GM21526 (cell line): ENCODE measurements at regions not wholly inside any gene's neighbourhood (a gene's known extent, or its start where the extent isn't known, plus 50 kb on each side); places are given as distances from the start of the nearest gene placed in this dataset.

ENCODE experiments used
- ATAC-seq: cut with Tn5 transposase; IDR thresholded peaks from one replicate; pipeline ENCODE4 v1.9.1; 2021; ENCODE audit warnings: moderate library complexity; ENCODE audit not compliant: unreplicated experiment, low FRiP score

DNA sequence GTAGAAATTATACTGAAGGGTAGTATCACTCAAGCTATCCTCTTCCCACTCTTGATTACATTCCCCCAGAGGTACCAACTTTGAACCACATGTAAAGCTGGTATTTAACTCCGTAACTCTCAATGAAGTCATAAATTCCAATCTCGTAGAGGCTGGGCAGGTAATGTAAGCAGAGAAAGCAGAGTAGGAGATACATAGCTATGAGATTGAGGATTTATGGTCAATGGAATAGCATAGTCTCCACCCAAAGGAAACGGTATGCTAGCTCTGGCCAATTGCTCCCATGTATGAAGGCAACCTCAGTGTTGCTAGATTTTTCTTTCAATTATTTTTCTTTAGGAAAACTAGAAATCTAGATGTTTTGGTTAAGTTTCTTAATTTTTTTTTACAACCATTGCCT lies 163.1 kb upstream of the NRIP1 start:
- no peak for ATAC-seq

DNA sequence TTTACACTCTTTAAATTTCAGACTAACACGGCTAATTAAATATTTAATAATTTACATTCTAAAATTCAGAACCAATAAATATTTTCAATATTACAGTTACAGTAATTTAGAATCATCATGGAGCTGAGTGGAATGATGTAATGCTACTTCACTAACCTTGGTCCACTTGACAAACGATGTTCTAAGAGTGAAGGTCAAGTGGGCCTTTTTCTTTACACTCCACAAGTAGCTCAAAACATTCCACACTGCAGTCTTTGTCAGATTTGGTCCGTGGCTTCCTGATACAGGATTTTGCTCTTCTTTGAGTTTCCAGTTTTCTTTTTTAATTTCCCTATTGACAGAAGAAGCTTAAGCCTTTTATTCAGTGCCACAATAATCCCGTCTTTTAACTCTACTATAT lies 164.6 kb upstream of the NRIP1 start:
- ATAC-seq, result no peak

DNA sequence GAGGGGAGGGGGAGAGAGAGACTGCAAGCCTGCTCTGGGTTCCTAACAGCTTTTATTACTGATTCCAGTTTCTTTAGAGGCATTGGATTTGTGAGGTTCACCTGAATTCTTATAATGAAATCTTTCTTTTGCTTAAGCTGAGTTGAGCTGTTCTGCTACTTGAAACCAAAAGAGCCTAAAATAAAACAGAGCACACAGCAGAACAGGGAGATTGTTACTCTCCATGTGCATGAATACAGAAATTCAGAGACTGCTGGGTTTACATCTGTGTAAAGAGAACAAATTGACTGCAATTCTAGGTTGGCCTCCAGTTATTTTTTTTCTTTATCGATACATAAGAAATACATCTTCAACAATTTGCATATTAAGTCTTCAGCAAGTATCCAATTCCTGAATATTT lies 168.8 kb upstream of the NRIP1 start:
- ATAC-seq, result peak; percentile 56

DNA sequence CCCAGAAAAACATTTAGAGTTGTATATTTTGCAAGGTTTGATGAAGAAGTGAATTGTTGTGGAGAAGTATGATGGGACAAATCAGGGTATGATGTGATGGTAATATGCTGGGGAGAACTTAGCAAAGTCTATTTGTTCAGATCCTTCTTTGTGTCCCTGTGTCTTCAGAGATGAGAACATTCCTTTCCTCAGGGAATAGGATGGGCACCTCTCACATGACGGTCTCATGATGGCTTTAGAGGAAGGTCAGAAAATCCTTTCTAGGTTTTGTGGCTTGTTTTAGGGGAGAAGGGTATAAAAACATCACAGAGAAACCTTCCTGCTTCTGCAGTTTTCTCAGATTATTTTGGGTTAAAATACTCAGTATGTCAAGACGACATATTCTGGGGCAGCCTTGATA lies 171.3 kb upstream of the NRIP1 start:
- ATAC-seq, result no peak

DNA sequence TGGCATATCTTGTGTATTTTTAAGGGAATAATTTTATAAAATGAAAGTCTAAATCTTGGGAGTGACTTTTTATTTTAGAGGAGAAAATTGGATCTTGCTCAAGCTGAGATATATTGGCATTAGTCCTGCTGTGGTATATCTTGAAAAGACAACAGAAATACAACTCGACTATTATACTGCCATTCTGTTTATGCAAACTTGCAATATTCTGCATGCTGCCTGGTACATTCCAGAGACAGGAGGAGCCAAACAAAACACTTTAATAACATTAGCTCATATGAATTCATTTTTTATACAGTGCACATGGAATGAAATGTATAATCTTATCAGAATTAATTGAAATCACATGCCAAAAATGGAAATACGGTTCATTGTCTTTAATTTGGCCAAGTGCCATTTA lies 176.0 kb upstream of the NRIP1 start:
- ATAC-seq, result no peak

DNA sequence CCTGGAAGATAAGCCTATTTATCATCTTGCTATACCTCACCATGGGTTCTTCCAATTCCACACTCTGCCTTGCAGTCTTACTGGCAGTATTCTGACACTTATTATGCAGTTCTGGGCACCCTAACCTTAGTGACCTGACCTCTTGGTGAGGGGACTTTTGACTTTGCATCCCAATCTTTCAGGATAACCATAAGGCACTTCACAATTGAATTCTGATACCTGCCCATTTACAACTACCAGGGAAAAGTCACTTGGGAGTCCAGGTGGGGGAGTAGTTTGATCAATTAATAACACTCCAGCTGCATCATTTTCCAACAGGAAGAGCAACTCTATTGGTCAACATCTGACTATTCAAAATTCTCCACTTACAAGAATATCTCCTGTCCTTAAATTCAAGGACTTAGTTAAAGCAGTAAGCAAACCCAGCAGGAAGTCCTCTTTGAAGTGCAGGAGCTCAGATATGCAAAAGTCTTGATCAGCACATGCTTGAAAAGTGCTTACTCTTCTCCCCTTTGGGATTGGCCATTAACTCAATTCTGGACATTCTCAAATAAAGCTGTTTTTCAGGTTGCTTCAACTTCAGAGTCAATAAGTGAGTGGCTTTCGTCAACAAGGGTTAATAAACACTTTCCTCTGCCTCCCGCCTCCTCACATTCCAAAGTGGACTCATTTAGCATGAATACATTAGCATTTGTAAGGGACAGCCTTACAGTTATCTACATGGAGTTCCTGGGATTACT lies 177.4 kb upstream of the NRIP1 start:
- no peak for ATAC-seq

DNA sequence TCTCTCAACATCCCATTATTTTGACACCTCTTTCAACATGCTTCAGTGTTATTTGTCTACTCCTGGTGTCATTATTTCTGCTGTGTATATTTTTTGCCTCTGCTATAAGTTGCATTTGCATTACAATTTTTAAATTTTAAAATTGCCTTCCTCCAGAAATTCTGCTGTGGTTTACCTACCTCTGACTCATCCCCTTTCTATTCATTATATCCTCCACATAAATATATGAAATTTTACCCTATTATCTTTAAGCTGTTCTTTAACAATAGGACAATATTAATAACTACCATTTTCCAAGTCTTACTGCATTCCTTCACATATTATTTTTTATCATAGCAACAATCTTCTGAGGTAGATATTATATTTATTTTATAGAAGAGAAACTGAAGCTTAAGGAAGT lies 178.1 kb upstream of the NRIP1 start:
- no peak for ATAC-seq

DNA sequence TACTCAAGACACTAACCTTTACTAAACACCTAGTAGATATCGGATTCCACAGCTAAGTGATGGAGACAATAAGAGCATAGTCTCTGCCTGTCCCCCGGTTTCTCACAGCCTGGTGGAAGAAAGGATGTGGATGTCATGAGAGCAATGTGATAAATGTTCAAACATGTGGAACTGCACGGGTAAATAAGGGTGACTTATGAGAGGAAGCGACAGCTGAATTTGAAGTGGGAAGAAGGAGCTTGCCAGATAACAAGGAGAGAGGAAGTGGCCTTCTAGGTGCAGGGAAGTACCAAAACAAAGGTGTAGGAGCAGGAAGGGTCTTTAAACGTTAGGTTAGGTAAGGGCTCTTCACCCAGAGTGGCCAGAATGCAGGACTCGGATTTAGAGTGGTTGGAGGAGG lies 178.6 kb upstream of the NRIP1 start:
- no peak for ATAC-seq

DNA sequence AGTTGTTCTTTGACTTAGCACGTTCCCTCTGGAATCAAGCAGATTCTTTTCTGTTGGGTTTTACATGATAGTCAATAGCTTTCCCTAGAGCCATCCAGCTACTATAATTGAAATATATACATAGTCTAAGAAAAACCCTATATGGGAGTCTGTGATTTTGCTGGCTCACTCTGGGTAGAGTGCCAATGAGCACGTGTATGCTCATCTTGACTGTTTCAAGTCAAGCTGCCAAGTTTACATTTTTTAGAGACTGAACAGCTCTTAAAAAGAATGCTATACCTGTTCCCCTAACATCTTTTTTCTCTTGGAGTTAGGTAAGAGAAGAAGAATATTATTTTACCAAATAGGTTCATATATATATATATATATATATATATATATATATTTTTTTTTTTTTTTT lies 182.8 kb upstream of the NRIP1 start:
- ATAC-seq, result no peak

DNA sequence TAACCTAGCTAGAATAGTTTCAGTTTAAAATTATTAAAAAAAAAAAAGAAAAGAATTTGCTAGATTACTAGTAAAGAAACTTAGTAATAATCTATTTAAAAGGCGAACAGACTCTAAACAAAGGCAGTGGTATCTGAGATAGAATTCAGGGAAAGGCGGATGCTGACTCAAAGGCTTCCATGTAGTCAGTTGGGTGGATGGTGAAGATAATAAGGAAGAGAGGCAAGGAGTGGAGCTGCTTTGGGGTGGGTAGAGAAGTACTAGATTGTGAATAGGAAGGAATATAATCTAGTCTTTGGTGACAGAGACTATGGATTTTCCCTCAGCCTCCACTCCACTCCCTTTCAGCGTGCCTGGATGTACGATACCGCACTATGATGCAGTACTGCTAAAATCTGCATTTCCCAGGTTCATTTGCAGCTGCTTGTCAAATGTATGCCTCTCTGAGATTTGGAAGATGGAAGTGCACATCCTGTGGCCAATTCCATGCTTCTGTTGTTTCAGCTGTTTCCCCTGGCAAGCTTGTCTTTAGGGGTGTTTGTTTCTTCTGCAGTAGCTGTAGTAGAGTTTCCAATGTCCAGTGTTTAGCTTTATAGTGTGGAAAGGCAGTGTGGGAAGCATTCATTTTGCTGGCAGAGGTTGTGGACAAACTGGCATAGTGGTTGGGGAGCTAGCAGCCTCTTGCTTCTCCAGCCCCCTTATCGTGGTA lies 184.6 kb upstream of the NRIP1 start:
- ATAC-seq, result no peak

DNA sequence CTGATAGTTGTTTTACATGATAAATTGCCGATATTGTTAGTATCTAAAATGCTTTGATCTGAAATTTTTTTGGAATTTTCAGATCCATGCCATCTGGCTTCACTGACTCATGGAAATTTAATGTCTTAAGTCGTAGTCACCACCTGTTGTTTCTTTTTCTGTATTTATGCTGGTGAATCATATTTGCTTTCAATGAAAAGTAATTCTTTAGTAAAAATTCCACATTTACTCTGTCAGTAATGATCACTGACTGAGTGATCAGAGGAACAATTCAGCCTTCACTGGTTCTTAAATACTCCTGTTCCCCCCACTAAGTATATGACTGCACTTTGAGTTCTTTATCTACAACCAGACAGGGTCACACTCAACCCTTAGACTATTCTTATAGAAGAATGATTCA lies 185.6 kb upstream of the NRIP1 start:
- ATAC-seq, result no peak

DNA sequence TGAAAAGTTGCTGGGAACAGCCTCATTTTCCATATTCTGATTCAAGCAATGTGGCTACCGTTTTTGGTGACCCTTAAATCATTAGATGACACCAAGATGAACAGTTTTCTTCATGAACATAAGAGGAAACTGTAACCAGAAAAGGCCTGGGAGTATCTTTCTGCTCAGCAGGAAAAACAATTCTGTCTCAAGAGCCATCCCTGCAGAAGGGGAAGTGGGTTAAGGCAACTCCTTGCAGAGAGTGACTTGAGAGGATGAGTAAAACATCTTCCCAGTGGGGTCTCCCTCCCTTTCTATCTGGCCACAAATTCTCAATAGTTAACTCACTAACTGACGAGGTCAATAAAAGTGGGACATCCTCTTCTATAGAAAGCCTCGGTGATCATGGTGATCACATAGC lies 187.6 kb upstream of the NRIP1 start:
- ATAC-seq, result no peak

DNA sequence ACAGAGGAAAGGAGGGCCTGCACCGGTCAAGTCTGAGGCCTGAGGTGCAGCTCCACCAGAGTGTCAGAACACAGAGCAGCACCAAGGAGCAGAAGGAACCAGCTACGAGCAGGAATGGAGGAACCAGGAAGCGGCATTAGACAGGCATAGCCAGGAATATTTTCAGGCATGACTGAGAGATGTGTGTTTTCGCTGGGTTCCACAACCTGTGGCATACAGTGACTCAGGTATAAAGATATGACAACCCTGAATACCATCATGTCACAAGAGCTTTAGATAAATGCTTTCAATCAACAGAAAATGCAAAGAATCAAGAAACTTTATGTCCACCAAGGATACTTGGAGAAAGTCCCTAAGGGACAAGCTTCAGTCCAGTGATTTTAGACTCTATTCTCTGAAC lies 189.3 kb upstream of the NRIP1 start:
- no peak for ATAC-seq

DNA sequence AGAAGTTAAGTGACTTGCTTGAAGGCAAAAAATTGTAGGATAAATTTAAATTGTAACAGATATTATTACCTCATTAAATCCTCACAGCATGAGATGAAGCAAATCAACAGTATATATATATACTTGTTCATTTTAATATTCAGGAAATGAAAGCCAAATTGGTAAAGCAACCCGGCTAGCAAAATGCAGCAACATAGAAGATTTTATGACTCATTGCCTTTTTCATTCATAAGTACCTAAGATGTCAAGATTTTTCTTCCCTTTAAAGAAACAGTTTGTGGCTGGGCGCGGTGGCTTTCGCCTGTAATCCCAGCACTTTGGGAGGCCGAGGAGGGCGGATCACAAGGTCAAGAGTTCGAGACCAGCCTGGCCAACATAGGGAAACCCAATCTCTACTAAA lies 190.5 kb upstream of the NRIP1 start:
- no peak for ATAC-seq

DNA sequence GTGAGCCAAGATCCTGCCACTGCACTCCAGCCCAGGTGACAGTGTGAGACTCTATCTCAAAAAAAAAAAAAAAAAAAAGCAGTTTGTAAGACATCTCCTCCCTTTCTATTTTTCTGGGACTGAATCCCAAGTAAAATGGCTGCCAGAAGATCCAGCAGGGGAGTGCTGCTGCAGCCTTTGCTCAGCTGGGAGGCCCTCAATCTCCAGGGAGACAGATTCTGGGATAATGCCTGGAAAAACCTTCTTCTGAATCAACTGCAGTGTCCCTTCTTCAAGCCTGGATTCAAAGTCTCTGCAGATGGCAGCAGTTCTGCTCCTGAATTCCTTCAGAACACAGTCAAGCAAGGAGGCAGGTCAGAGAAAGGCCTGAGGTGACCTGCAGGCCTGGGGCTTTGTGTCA lies 191.0 kb upstream of the NRIP1 start:
- ATAC-seq, result no peak

DNA sequence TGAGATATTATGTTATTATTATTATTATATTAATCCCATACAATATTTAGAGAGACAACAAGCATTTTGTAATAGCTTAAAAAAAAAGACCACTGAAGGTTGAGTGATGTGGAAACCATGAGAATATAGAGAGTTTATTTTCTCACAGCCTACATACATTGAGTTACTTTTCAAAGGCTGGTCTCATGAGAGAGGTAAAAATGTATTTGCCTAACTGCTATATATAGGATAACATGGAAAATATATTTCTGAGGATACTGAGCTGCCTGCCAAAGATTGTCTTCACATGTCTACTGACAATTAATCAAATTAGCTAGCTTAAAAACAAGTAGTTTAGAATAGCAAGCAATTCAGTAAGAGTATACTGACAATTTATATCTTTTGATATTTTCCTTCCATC lies 192.2 kb upstream of the NRIP1 start:
- ATAC-seq, result no peak

DNA sequence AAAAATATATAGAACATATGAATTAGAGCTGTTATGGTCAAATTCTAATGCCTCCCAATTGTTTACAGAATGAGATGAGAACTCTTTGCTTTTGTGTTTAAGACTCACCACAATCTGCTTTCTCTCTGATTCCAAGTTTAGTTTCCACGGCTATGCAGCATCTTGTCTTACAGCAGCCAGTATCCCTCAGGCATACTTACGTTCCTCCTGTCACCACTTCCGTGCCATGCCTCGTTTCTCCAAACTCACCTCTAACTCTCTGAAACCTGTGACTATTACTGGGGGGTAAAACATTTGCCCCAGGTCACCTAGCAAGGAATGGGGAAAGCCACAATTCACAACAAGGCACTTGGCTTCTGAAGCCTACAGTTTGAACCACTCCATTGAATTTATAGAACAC lies 192.8 kb upstream of the NRIP1 start:
- no peak for ATAC-seq

DNA sequence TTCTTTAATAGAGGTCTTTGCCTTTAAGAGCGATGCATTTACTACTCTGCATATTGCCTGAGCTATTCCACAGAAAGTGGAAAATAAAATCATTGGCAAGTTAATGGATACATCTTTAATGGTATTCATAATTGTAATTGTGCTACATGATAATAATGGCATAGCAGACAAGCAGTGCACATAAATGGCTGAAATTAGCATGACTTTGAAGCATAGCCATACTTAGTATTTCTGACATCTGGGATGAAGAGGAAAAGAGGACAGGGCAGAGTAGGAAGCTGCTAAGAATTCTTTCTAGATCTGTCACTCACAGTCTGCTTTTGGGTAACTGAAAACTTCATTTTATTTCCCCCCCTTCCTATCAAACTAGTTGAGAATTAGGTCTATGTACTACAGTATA lies 195.0 kb upstream of the NRIP1 start:
- ATAC-seq, result no peak

DNA sequence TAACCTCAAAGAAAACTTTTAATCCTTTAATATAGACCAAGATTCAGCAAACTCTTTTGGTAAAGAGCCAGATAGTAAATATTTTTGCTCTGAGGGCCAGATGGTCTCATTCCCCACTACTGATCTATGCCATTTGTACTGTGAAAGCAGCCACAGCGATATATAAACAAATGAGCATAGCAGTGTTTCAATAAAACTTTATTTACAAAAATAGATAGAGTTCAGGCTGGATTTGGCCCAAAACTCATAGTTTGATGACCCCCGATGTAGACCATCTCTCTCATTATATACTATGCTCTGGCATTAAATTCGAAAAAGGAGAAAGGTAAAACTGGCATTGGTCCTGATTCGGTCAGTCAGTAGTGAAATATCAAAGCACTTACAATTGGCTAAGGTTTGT lies 195.8 kb upstream of the NRIP1 start:
- no peak for ATAC-seq

DNA sequence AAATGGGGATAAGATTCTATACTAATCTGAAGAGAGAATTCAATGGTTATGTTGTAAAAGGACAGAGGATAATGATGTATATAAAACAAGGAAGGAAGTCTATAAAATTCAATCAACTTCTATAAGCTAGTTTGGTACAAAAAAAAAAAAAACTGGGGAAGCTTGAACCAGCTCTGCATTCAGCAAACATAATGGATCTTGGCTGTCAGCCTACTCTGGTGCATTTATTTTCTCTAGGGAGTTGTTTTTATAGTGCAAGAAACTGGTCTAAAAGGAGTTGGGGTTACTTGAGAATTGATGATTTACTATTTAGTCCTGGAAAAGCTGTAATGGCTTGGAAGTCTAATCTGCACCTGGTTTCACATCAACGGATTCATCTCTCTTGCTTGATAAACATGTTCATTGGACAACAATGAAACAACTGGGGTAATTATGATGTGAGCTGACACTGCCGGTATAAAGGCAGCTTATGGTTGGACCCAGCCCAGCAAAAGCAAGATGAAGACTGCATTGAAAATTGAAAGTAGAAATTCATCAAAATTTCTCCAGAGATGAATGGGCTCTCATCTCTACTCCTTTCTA lies 199.4 kb upstream of the NRIP1 start:
- ATAC-seq, result no peak

DNA sequence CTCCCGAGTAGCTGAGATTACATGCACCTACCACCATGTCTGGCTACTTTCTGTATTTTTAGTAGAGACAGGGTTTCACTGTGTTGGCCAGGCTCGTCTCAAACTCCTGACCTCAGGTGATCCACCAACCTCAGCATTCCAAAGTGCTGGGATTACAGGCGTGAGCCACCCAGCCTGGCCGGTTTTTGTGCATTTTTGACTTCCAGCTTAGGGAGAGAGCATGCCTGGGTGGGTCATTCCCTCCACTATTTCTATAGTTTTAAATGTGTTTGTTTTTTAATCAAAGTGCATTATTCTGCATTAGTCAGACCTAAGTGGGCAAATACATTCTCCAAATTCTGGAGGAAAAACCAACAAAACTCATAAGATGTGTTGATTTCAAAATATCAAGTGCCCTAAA lies 207.4 kb upstream of the NRIP1 start:
- no peak for ATAC-seq

DNA sequence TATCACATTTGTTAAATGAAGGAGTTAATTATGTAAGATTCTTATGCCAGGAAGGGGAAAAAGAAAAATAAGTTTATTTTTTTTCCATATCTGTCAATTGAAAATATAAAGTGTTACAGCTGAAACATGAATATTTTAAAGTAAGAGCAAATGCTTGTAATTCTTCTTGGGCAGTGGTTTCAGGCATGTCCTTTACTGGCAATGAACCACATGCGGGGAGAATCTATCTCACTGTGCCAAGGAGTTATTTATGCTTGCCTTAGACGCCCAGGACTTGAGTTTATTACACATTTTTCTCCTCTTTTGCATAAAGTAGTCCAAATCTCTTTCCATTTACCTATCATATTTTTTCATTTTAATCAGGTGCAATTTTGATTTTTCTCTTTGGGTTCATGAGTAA lies 207.8 kb upstream of the NRIP1 start:
- ATAC-seq, result no peak
